ENCODE measurements at regions not wholly inside any gene's neighbourhood (a gene's known extent, or its start where the extent isn't known, plus 50 kb on each side); places are given as distances from the start of the nearest gene placed in this dataset.

DNA sequence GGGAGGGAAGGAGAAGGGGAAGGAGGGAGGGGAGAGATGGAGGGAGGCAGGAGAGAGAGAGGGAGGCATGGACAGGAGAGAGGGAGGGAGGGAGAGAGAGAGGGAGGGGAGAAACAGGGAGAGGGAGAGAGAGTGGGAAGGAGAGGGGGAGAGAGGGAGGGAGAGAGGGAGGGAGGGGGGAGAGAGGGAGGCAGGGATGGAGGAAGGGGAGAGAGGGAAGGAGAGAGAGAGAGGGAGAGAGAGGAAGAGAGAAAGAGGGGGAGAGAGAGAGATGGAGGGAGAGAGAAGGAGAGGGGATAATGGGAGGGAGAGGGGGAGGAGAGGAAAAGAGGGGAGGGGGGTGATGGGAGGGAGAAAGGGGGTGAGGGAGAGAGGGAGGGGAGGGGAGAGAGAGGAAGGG lies 86.8 kb upstream of the VSTM2B start:
- TF ChIP-seq, protein P1, sequence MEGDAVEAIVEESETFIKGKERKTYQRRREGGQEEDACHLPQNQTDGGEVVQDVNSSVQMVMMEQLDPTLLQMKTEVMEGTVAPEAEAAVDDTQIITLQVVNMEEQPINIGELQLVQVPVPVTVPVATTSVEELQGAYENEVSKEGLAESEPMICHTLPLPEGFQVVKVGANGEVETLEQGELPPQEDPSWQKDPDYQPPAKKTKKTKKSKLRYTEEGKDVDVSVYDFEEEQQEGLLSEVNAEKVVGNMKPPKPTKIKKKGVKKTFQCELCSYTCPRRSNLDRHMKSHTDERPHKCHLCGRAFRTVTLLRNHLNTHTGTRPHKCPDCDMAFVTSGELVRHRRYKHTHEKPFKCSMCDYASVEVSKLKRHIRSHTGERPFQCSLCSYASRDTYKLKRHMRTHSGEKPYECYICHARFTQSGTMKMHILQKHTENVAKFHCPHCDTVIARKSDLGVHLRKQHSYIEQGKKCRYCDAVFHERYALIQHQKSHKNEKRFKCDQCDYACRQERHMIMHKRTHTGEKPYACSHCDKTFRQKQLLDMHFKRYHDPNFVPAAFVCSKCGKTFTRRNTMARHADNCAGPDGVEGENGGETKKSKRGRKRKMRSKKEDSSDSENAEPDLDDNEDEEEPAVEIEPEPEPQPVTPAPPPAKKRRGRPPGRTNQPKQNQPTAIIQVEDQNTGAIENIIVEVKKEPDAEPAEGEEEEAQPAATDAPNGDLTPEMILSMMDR (IDR thresholded peaks at IDR 0.05; ENCODE audit: low read depth, low read length, missing control alignments) = no peak
- no peaks in the 10 kb centered on the region for H3K27me3 ChIP-seq (replicated peaks)
- H3K27ac ChIP-seq = no peak overlapping the region
- in situ Hi-C loops (cut with HindIII; ENCODE audit: low pct_ligation_motif_present, low sequenced_read_pairs) = no loop called here
- no peaks in the 10 kb centered on the region for H3K36me3 ChIP-seq (replicated peaks)
- DNase-seq = no peak
- no peak overlapping the region for H3K4me3 ChIP-seq (ENCODE audit: low read depth, low read length)

DNA sequence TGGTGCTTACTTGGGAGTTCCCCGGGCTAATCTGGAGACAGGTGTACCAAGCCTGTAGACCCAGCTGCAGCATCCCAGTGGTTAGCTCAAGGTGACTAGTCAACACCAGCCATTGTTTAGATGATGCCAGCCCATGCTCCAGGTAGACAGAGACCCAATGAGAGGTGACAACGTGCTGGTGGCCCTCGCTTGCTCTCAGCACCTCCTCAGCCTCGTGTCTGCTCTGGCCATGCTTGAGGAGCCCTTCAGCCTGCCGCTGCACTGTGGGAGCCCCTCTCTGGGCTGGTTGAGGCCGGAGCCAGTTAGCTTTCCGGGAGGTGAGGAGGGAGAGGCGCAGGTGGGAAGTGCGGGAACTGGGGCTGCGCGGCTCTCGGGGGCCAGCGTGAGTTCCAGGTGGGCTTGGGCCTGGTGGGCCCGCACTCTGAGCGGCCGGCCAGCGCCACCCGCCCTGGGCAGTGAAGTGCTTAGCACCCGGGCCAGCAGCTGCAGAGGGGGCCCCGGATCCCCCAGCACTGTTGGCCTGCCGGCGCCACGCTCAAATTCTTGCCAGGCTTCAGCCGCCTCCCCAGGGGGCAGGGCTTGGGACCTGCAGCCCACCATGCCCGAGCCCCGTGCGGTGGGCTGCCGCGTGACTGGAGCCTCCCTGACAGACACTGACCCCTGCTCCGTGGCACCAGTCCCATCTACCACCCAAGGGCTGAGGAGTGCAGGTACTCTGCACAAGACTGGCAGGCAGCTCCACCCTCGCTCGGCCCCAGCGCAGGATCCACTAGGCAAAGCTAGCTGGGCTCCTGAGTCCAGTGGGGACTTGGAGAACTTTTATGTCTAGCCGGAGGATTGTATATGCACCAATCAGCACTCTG lies 85.9 kb upstream of the VSTM2B start:
- in situ Hi-C loops (cut with HindIII; ENCODE audit: low pct_ligation_motif_present, low sequenced_read_pairs) = no loop called here
- Histone ChIP-seq H3K36me3 (replicated peaks) (no peaks in the 10 kb centered on the region), H3K27me3 (replicated peaks) (no peaks in the 10 kb centered on the region), H3K27ac (no peak overlapping the region), H3K4me3 (ENCODE audit: low read depth, low read length) (no peak overlapping the region)
- TF ChIP-seq, protein P1 (IDR thresholded peaks at IDR 0.05; ENCODE audit: low read depth, low read length, missing control alignments) = no peak
- no peak for DNase-seq

DNA sequence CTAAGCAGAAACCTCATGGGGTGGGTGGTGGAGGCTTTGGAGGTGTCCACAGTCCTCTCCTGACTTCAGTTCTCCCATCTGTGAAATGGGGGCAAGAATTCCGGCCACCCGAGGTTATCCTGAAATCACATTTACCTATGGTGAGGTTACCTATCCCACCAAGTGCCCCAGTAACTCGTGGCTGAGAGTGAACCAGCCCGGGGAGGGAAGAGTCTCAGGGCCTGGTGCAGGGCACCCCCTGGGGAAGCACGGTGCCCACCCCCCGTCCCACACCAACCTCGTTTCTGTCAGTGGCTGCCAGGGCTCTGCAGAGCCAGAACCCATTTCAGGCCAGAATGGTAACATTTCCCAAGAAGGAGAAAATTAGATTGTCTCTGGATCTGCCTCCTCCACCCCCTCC lies 83.7 kb upstream of the VSTM2B start:
- TF ChIP-seq, protein P1 (IDR thresholded peaks at IDR 0.05; ENCODE audit: low read depth, low read length, missing control alignments) = no peak
- in situ Hi-C loops (cut with HindIII; ENCODE audit: low pct_ligation_motif_present, low sequenced_read_pairs) = no loop called here
- Histone ChIP-seq H3K27me3 (replicated peaks) (no peaks in the 10 kb centered on the region), H3K27ac (no peak overlapping the region), H3K4me3 (ENCODE audit: low read depth, low read length) (no peak overlapping the region), H3K36me3 (replicated peaks) (no peaks in the 10 kb centered on the region)
- no peak for DNase-seq

DNA sequence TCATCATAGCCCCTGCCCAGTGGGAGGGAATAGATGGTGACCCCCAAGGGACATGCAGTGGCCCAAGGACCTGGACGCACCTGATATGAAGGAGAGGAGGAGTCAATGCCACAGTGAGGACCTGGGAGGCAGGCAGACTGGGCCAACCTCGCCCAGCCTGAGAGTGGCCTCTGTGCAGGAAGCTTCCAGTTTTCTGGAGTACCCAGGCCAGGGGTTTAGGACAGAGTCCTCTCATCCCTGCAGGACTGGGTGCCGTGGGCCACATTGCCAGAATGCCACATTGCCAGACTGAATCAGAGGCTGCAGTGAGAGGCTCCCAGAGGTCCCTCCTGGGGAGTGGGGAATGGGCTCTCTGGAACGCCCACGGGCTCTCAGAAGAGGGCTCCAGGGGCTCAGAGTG lies 82.9 kb upstream of the VSTM2B start:
- H3K4me3 ChIP-seq (ENCODE audit: low read depth, low read length) = no peak overlapping the region
- no peak overlapping the region for H3K27ac ChIP-seq
- TF ChIP-seq, protein P1 (IDR thresholded peaks at IDR 0.05; ENCODE audit: low read depth, low read length, missing control alignments) = no peak
- H3K36me3 ChIP-seq (replicated peaks) = no peaks in the 10 kb centered on the region
- in situ Hi-C loops (cut with HindIII; ENCODE audit: low pct_ligation_motif_present, low sequenced_read_pairs) = no loop called here
- no peak for DNase-seq
- H3K27me3 ChIP-seq (replicated peaks) = no peaks in the 10 kb centered on the region

DNA sequence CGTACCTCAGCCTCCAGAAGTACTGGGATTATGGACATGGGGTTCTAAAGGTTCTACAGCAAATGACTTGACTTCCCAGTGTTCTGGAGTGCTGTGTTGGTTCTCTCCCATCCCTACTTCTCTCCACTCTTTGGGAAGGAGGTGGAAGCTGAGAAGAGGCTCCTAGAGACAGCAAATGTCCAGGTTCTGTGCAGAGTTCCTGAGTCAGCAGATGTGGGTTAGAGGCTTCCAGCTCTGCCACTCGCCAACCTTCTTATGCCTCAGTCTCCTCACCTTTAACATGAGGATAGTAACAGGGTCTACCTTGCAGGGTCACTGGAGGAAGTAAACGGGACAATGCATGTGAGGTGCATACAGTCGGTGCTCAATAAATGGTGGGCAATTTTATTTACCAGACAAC lies 80.5 kb upstream of the VSTM2B start:
- Histone ChIP-seq H3K27ac (no peak overlapping the region), H3K36me3 (replicated peaks) (no peaks in the 10 kb centered on the region), H3K4me3 (ENCODE audit: low read depth, low read length) (no peak overlapping the region), H3K27me3 (replicated peaks) (no peaks in the 10 kb centered on the region)
- in situ Hi-C loops (cut with HindIII; ENCODE audit: low pct_ligation_motif_present, low sequenced_read_pairs) = no loop called here
- DNase-seq = no peak
- TF ChIP-seq, protein P1 (IDR thresholded peaks at IDR 0.05; ENCODE audit: low read depth, low read length, missing control alignments) = no peak

DNA sequence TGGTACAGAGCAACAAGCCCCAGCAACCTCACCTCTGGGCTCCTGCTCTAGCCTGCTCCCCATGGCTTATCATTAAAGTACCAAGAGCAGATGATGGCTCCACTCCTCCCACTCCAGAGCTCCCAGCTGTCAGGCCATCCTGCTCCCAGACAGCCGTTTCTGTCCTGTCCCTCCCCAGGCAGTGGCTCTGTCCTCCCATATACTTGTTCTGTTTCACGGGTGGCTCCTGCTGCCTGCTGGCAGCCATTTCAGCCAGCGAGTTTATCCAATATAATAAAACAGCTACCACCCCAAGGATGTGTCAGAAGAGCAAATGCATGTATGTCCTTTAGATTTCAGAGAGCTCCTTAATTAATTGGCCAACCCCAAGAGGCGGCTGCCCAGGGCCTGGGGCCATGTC lies 79.4 kb upstream of the VSTM2B start:
- Histone ChIP-seq H3K4me3 (ENCODE audit: low read depth, low read length) (no peak overlapping the region), H3K27me3 (replicated peaks) (no peaks in the 10 kb centered on the region), H3K27ac (no peak overlapping the region), H3K36me3 (replicated peaks) (no peaks in the 10 kb centered on the region)
- in situ Hi-C loops (cut with HindIII; ENCODE audit: low pct_ligation_motif_present, low sequenced_read_pairs) = no loop called here
- TF ChIP-seq, protein P1 (IDR thresholded peaks at IDR 0.05; ENCODE audit: low read depth, low read length, missing control alignments) = no peak
- DNase-seq = no peak

Measured in brain microvascular endothelial cell (primary cell).